GM23338 (cell line): ENCODE measurements at regions not wholly inside any gene's neighbourhood (a gene's known extent, or its start where the extent isn't known, plus 50 kb on each side); places are given as distances from the start of the nearest gene placed in this dataset.

Experiments used
- ATAC-seq: fragments of 200-7000 bp; cut with Tn5 transposase; 3 replicates; pipeline ENCODE4 v1.9.1; 2020
- DNase-seq: peaks from one replicate; pipeline ENCODE4 v3.0.0-alpha.2; 2015; ENCODE audit warnings: low spot score
- H2AFZ ChIP-seq: fragments of 200-600 bp; sonication (generic); 2 replicates; pipeline ENCODE4 v1.8.0; 2016; ENCODE audit warnings: antibody characterized with exemption, mild to moderate bottlenecking, moderate library complexity
- H3F3A ChIP-seq: fragments of 200-600 bp; sonication (generic); replicated peaks from 2 replicates; pipeline ENCODE4 v1.8.0; 2017; ENCODE audit warnings: antibody characterized with exemption, mixed run types, low read depth
- H3K27ac ChIP-seq: fragments of 200-600 bp; sonication (generic); 2 replicates; pipeline ENCODE4 v1.6.1; 2016; ENCODE audit warnings: low read depth
- H3K27me3 ChIP-seq: fragments of 200-600 bp; sonication (generic); 2 replicates; pipeline ENCODE4 v1.8.0; 2016; ENCODE audit warnings: mild to moderate bottlenecking, mixed run types, moderate library complexity; ENCODE audit not compliant: insufficient read depth
- H3K36me3 ChIP-seq: fragments of 200-600 bp; sonication (generic); 2 replicates; pipeline ENCODE4 v1.8.0; 2016; ENCODE audit warnings: mild to moderate bottlenecking; ENCODE audit not compliant: insufficient read depth
- H3K4me1 ChIP-seq: fragments of 200-600 bp; sonication (generic); 2 replicates; pipeline ENCODE4 v1.8.0; 2016; ENCODE audit warnings: mild to moderate bottlenecking, moderate library complexity; ENCODE audit not compliant: insufficient read depth
- H3K4me2 ChIP-seq: fragments of 200-600 bp; sonication (generic); 2 replicates; pipeline ENCODE4 v1.7.1; 2017; ENCODE audit warnings: mixed run types
- H3K4me3 ChIP-seq: fragments of 200-600 bp; sonication (generic); 2 replicates; pipeline ENCODE4 v1.6.1; 2016; ENCODE audit warnings: mixed run types
- H3K79me2 ChIP-seq: fragments of 200-600 bp; sonication (generic); replicated peaks from 2 replicates; pipeline ENCODE4 v1.8.0; 2017; ENCODE audit warnings: mild to moderate bottlenecking; ENCODE audit not compliant: insufficient read depth
- H3K9me2 ChIP-seq: fragments of 200-600 bp; sonication (generic); 2 replicates; pipeline ENCODE4 v1.8.0; 2017; ENCODE audit not compliant: insufficient read depth
- H4K20me1 ChIP-seq: fragments of 200-600 bp; sonication (generic); replicated peaks from 2 replicates; pipeline ENCODE4 v1.8.0; 2017; ENCODE audit warnings: mild to moderate bottlenecking; ENCODE audit not compliant: insufficient read depth
- H3K27ac Mint-ChIP-seq: 2 replicates; pipeline ENCODE4 v1.8.0; 2020; ENCODE audit warnings: inconsistent platforms, mild to moderate bottlenecking, moderate library complexity, mixed read lengths
- H3K27me3 Mint-ChIP-seq: 3 replicates; pipeline ENCODE4 v1.8.0; 2022; ENCODE audit warnings: low read depth, mild to moderate bottlenecking, moderate library complexity, mixed read lengths, inconsistent platforms; ENCODE audit not compliant: insufficient read depth, poor library complexity
- H3K36me3 Mint-ChIP-seq: 3 replicates; pipeline ENCODE4 v1.8.0; 2021; ENCODE audit warnings: low read depth, mild to moderate bottlenecking, inconsistent platforms, moderate library complexity, mixed read lengths
- H3K4me1 Mint-ChIP-seq: 3 replicates; pipeline ENCODE4 v1.8.0; 2020; ENCODE audit warnings: mild to moderate bottlenecking, inconsistent platforms, mixed read lengths
- H3K4me3 Mint-ChIP-seq: 3 replicates; pipeline ENCODE4 v1.8.0; 2021; ENCODE audit warnings: moderate library complexity, mild to moderate bottlenecking, inconsistent platforms, mixed read lengths
- H3K9me3 Mint-ChIP-seq: 3 replicates; pipeline ENCODE4 v1.8.0; 2020; ENCODE audit warnings: moderate library complexity, mild to moderate bottlenecking, inconsistent platforms, mixed read lengths
- CREB1 ChIP-seq: fragments of 250-450 bp; sonication (Bioruptor Pico); IDR thresholded peaks from 2 replicates; pipeline ENCODE4 v1.5.0; 2020; ENCODE audit warnings: low read depth, mild to moderate bottlenecking, moderate library complexity
- CTCF ChIP-seq, 2 experiments: fragments of 200-600 bp in 1 of 2; sonication (generic) in 1 of 2; conservative IDR thresholded peaks; 2 replicates each; pipeline versions ENCODE4 v1.5.1 to v1.6.1; 2016 to 2017; ENCODE audit warnings: antibody characterized with exemption in 2 of 2, low read depth in 2 of 2, mild to moderate bottlenecking in 2 of 2, moderate library complexity in 1 of 2
- EZH2 ChIP-seq: fragments of 200-600 bp; sonication (generic); IDR thresholded peaks from one replicate; pipeline ENCODE4 v1.8.0; 2017; ENCODE audit warnings: antibody characterized with exemption, mild to moderate bottlenecking, low read depth; ENCODE audit not compliant: unreplicated experiment
- EZH2phosphoT487 ChIP-seq: fragments of 200-600 bp; sonication (generic); IDR thresholded peaks from one replicate; pipeline ENCODE4 v1.8.1; 2018; ENCODE audit warnings: antibody characterized with exemption; ENCODE audit not compliant: unreplicated experiment
- JUNB ChIP-seq: IDR thresholded peaks from one replicate; pipeline ENCODE4 v1.6.1; 2016; ENCODE audit warnings: antibody characterized with exemption; ENCODE audit not compliant: unreplicated experiment
- REST ChIP-seq: IDR thresholded peaks from one replicate; pipeline ENCODE4 v1.6.1; 2018; ENCODE audit warnings: antibody characterized with exemption; ENCODE audit not compliant: unreplicated experiment
- STAT1 ChIP-seq: IDR thresholded peaks from one replicate; pipeline ENCODE4 v1.6.1; 2016; ENCODE audit warnings: antibody characterized with exemption; ENCODE audit not compliant: unreplicated experiment
- ZNF114 ChIP-seq: fragments of 250-450 bp; sonication (Bioruptor Pico); IDR thresholded peaks from 2 replicates; pipeline ENCODE4 v1.5.0; 2020; ENCODE audit warnings: mild to moderate bottlenecking, moderate library complexity
- ZNF331 ChIP-seq: fragments of 250-450 bp; sonication (Bioruptor Pico); IDR thresholded peaks from 2 replicates; pipeline ENCODE4 v1.5.0; 2020; ENCODE audit warnings: low read depth, mild to moderate bottlenecking, moderate library complexity

- Mint-ChIP-seq H3K27me3 (no peaks in the 10 kb centered on the region), H3K36me3 (peaks cover 4% of the 10 kb centered on the region; the same call in 2 of the 3 replicates), H3K4me3 (no peak overlapping the region; the same call in 2 of the 3 replicates), H3K4me1 (peaks cover 17% of the 10 kb centered on the region), H3K27ac (peak overlapping the region; percentile 73), H3K9me3 (peaks cover 9% of the 10 kb centered on the region)
- no peak for ATAC-seq
- Histone ChIP-seq H3K4me2 (peak overlapping the region; percentile 44; the same call in 1 of the 2 replicates), H3K4me3 (no peak overlapping the region), H3K36me3 (peaks cover 4% of the 10 kb centered on the region; the same call in 1 of the 2 replicates), H3K27ac (no peak overlapping the region), H3K4me1 (peaks cover 6% of the 10 kb centered on the region; the same call in 1 of the 2 replicates), H2AFZ (no peak overlapping the region), H3K79me2 (no peaks in the 10 kb centered on the region), H3F3A (no peaks in the 10 kb centered on the region), H3K27me3 (no peaks in the 10 kb centered on the region), H3K9me2 (peaks cover 17% of the 10 kb centered on the region), H4K20me1 (no peaks in the 10 kb centered on the region)
- no peak for TF ChIP-seq STAT1
- peak; percentile 54 for DNase-seq
Observed at GRCh38 chr5:16253856-16254255, 74.3 kb upstream of the MARCHF11 start.

GRCh38 chr5:16245956-16246355, 66.4 kb upstream of the MARCHF11 start:
- no peaks in the 10 kb centered on the region for H3K36me3 Mint-ChIP-seq
- H3K36me3 ChIP-seq: no peaks in the 10 kb centered on the region
- TF ChIP-seq CREB1 (CRISPR knock-in tag) (no peak), STAT1 (no peak), JUNB (no peak), ZNF331 (no peak), EZH2 (no peak), CTCF (conservative IDR thresholded peaks at IDR 0.05; ENCODE audit: low read depth in 2 of 2) (no peak)

GRCh38 chr5:16245249-16245648, 65.7 kb upstream of the MARCHF11 start:
- H3K36me3 ChIP-seq: no peaks in the 10 kb centered on the region
- Mint-ChIP-seq H3K9me3 (no peaks in the 10 kb centered on the region), H3K27ac (no peak overlapping the region), H3K27me3 (no peaks in the 10 kb centered on the region), H3K4me1 (no peaks in the 10 kb centered on the region), H3K4me3 (no peak overlapping the region), H3K36me3 (no peaks in the 10 kb centered on the region)
- peaks cover 7% of the 10 kb centered on the region for H3K9me2 ChIP-seq
- no peak overlapping the region for H2AFZ ChIP-seq
- no peaks in the 10 kb centered on the region for H3K79me2 ChIP-seq
- H3K27me3 ChIP-seq: no peaks in the 10 kb centered on the region
- ATAC-seq (no peak), DNase-seq (no peak)
- H3K4me3 ChIP-seq: no peak overlapping the region
- H4K20me1 ChIP-seq: no peaks in the 10 kb centered on the region
- H3F3A ChIP-seq: no peaks in the 10 kb centered on the region
- no peak overlapping the region for H3K27ac ChIP-seq
- no peaks in the 10 kb centered on the region for H3K4me1 ChIP-seq
- no peak overlapping the region for H3K4me2 ChIP-seq
- no peak for TF ChIP-seq JUNB
- no peak for TF ChIP-seq ZNF114 (CRISPR knock-in tag)
- no peak for TF ChIP-seq CTCF (conservative IDR thresholded peaks at IDR 0.05; ENCODE audit: low read depth in 2 of 2)
- no peak for TF ChIP-seq CREB1 (CRISPR knock-in tag)
- TF ChIP-seq EZH2phosphoT487: no peak
- TF ChIP-seq REST: no peak

More at GRCh38 chr5:16245956-16246355, 66.4 kb upstream of the MARCHF11 start:
- Histone ChIP-seq H3K27me3 (no peaks in the 10 kb centered on the region), H3K79me2 (no peaks in the 10 kb centered on the region), H3K27ac (no peak overlapping the region), H3K4me2 (no peak overlapping the region), H2AFZ (no peak overlapping the region), H3K4me3 (no peak overlapping the region), H3F3A (no peaks in the 10 kb centered on the region), H3K4me1 (no peaks in the 10 kb centered on the region), H4K20me1 (no peaks in the 10 kb centered on the region), H3K9me2 (peaks cover 7% of the 10 kb centered on the region)
- Mint-ChIP-seq H3K27ac (no peak overlapping the region), H3K4me1 (no peaks in the 10 kb centered on the region), H3K9me3 (no peaks in the 10 kb centered on the region), H3K4me3 (no peak overlapping the region), H3K27me3 (no peaks in the 10 kb centered on the region)
- DNase-seq (no peak), ATAC-seq (no peak)
